ENCODE measurements at regions not wholly inside any gene's neighbourhood (a gene's known extent, or its start where the extent isn't known, plus 50 kb on each side); places are given as distances from the start of the nearest gene placed in this dataset.

DNA sequence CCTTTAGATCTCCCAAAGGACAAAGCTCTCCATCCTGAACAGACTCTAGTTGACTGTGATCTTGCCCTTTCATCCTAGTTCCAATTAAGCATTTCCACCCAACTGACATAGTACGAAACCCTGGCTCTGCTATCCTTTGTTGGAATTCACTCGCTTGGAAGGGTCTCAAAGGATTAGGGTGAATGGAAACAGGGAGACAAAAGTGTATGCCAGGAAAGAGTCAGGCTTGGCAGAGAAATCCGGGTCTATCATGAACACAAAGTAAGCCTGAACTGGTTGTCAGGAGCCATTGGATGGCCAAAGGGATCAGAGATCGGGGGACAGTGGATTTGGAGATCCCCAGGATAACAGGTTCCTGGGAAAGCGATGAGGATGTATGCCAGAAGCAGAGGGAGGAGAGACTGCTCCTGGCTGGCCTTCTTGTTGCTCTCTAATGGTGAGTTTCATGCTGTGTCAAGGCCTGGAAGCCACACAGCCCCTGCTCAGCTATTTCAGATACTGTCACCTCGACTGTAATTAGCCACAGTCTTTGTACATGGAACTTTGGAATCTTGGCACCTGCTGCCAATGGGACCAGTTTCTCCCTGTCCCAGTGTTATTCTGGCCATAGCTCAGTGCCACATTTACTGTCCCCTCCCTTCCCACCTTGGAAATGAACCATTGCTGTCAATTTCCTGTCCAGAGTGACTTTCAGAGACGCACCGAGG lies 1168.7 kb upstream of the AUTS2 start:
- WGBS, 2 experiments (ENCODE audit: extremely low coverage in 2 of 2, insufficient read length in 1 of 2): 6% methylated on average over 2 of the region's 8 CpGs; no CpG with 5 or more reads in 1 of the 2 experiments
- Histone ChIP-seq H2BK15ac (ENCODE audit: low read depth, low read length) (no peak overlapping the region), H3K9ac (ENCODE audit: low read depth, low read length) (no peak overlapping the region), H4K5ac (ENCODE audit: low read depth, low read length) (no peak overlapping the region), H2AK5ac (ENCODE audit: low read depth, low read length) (no peak overlapping the region), H3K27ac (ENCODE audit: insufficient read depth, low read length) (no peak overlapping the region), H3K23ac (ENCODE audit: low read depth, low read length) (no peak overlapping the region), H3K27me3 (ENCODE audit: control insufficient read depth, insufficient read depth, low read length) (no peaks in the 10 kb centered on the region), H3K56ac (ENCODE audit: extremely low read depth, insufficient read depth, low read length) (no peak overlapping the region), H4K20me1 (ENCODE audit: insufficient read depth, low read length) (no peaks in the 10 kb centered on the region), H2BK120ac (ENCODE audit: low read depth, low read length) (no peak overlapping the region), H2BK5ac (ENCODE audit: low read depth, low read length, poor library complexity, severe bottlenecking) (no peak overlapping the region), H3K9me3 (ENCODE audit: control insufficient read depth, insufficient read depth, low read length) (peaks cover 16% of the 10 kb centered on the region), H3K9me1 (ENCODE audit: insufficient read depth, low read length) (no peaks in the 10 kb centered on the region), H3K4me2 (ENCODE audit: low read depth, low read length) (no peak overlapping the region), H3K18ac (ENCODE audit: low read depth, low read length) (no peak overlapping the region), H3K4me1 (ENCODE audit: control insufficient read depth, insufficient read depth, low read length) (no peaks in the 10 kb centered on the region), H4K91ac (ENCODE audit: insufficient read depth, low read depth, low read length) (no peak overlapping the region), H2AFZ (replicated peaks; ENCODE audit: low read length, poor library complexity) (no peak overlapping the region), H4K8ac (ENCODE audit: low read depth in 2 of 2, low read length in 2 of 2) (no peak overlapping the region), H3K36me3 (ENCODE audit: control insufficient read depth, insufficient read depth, low read length) (no peaks in the 10 kb centered on the region), H3K79me1 (ENCODE audit: low read depth in 1 of 2, low read length in 2 of 2) (no peaks in the 10 kb centered on the region), H3K4me3 (ENCODE audit: insufficient read depth, low read depth, low read length) (no peak overlapping the region), H2AK9ac (replicated peaks; ENCODE audit: low read depth, low read length, poor library complexity) (no peak overlapping the region), H2BK20ac (ENCODE audit: low read depth, low read length) (no peak overlapping the region), H3K4ac (ENCODE audit: low read depth, low read length) (no peak overlapping the region), H3K14ac (replicated peaks; ENCODE audit: low read depth, low read length) (no peak overlapping the region)
- POLR2A ChIA-PET (ENCODE audit: unreplicated experiment): no interaction called here
- intact Hi-C loops (cut with micrococcal nuclease) (no loop called here), in situ Hi-C loops (cut with MboI; ENCODE audit: low sequenced_read_pairs) (no loop called here), dilution Hi-C loops (cut with HindIII; ENCODE audit: low sequenced_read_pairs, unreplicated experiment) (no loop called here)
- CTCF ChIA-PET: no interaction called here
- no peak for DNase-seq
- TF ChIP-seq FOS (IDR thresholded peaks at IDR 0.05; ENCODE audit: low read depth, low read length) (no peak), POLR2A (IDR thresholded peaks at IDR 0.05; ENCODE audit: low read depth, low read length) (no peak), BHLHE40 (IDR thresholded peaks at IDR 0.05; ENCODE audit: low read depth, low read length) (no peak), CEBPB (IDR thresholded peaks at IDR 0.05; ENCODE audit: low read depth, low read length) (no peak), MAFK (IDR thresholded peaks at IDR 0.05; ENCODE audit: low read depth, low read length) (no peak), NFE2L2 (IDR thresholded peaks at IDR 0.05; ENCODE audit: low read depth, low read length) (no peak), RCOR1 (IDR thresholded peaks at IDR 0.05; ENCODE audit: insufficient replicate concordance, low read length) (no peak), SMC3 (IDR thresholded peaks at IDR 0.05; ENCODE audit: low read depth, low read length) (no peak)
- TF ChIP-seq, protein P1, sequence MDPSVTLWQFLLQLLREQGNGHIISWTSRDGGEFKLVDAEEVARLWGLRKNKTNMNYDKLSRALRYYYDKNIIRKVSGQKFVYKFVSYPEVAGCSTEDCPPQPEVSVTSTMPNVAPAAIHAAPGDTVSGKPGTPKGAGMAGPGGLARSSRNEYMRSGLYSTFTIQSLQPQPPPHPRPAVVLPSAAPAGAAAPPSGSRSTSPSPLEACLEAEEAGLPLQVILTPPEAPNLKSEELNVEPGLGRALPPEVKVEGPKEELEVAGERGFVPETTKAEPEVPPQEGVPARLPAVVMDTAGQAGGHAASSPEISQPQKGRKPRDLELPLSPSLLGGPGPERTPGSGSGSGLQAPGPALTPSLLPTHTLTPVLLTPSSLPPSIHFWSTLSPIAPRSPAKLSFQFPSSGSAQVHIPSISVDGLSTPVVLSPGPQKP (IDR thresholded peaks at IDR 0.05; ENCODE audit: borderline replicate concordance, low read depth, low read length): no peak
- TF ChIP-seq, protein P2, sequence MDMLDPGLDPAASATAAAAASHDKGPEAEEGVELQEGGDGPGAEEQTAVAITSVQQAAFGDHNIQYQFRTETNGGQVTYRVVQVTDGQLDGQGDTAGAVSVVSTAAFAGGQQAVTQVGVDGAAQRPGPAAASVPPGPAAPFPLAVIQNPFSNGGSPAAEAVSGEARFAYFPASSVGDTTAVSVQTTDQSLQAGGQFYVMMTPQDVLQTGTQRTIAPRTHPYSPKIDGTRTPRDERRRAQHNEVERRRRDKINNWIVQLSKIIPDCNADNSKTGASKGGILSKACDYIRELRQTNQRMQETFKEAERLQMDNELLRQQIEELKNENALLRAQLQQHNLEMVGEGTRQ (IDR thresholded peaks at IDR 0.05; ENCODE audit: low read depth, low read length): no peak
- TF ChIP-seq, protein P3, sequence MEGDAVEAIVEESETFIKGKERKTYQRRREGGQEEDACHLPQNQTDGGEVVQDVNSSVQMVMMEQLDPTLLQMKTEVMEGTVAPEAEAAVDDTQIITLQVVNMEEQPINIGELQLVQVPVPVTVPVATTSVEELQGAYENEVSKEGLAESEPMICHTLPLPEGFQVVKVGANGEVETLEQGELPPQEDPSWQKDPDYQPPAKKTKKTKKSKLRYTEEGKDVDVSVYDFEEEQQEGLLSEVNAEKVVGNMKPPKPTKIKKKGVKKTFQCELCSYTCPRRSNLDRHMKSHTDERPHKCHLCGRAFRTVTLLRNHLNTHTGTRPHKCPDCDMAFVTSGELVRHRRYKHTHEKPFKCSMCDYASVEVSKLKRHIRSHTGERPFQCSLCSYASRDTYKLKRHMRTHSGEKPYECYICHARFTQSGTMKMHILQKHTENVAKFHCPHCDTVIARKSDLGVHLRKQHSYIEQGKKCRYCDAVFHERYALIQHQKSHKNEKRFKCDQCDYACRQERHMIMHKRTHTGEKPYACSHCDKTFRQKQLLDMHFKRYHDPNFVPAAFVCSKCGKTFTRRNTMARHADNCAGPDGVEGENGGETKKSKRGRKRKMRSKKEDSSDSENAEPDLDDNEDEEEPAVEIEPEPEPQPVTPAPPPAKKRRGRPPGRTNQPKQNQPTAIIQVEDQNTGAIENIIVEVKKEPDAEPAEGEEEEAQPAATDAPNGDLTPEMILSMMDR (conservative IDR thresholded peaks at IDR 0.05; ENCODE audit: low read depth, low read length): no peak
- no peak for ATAC-seq (ENCODE audit: low read depth)
- no TSS peak for BruUV-seq (replicated peaks)

Measured in IMR-90 (cell line).